KBM-7 (cell line): ENCODE measurements at regions not wholly inside any gene's neighbourhood (a gene's known extent, or its start where the extent isn't known, plus 50 kb on each side); places are given as distances from the start of the nearest gene placed in this dataset.

Experiments
- DNase-seq: peaks from one replicate; pipeline ENCODE4 v3.0.0-alpha.2; 2015
- in situ Hi-C: fragments of 300-500 bp; cut with MboI; formaldehyde crosslinking; loops from 2 replicates; pipeline ENCODE4 v1.14.3; 2020; ENCODE audit warnings: low sequenced_read_pairs, low pct_unique_long_range_greater_than_20kb, mixed read lengths

GRCh38 chr13:79108914-79109643 is 297.0 kb downstream of the RBM26 start:
- in situ Hi-C loops, result no loop called here
- no peak for DNase-seq

- in situ Hi-C loops, result no loop called here
- no peak for DNase-seq
Measured at GRCh38 chr13:79098596-79098995, 307.5 kb downstream of the RBM26 start.

DNA sequence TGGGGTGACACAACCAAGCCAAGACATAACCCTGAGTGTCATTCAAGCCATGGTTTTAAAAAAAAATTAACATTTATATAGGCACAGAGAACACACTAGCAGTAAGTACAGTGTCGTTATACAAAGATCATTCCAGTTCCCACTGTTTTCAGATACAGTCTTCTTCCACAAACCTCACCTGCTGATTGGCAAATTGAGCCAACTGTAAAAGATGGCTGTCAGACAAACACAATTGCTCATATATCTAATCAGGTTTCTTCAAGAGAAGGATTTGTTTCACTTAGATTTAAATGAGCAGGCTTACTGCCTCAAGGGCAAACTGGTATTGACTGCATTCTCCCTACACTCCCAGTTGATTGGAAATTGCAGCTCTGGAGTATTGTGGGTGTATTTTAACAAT is 308.9 kb downstream of the RBM26 start:
- DNase-seq, result no peak
- in situ Hi-C loops, result no loop called here

DNA sequence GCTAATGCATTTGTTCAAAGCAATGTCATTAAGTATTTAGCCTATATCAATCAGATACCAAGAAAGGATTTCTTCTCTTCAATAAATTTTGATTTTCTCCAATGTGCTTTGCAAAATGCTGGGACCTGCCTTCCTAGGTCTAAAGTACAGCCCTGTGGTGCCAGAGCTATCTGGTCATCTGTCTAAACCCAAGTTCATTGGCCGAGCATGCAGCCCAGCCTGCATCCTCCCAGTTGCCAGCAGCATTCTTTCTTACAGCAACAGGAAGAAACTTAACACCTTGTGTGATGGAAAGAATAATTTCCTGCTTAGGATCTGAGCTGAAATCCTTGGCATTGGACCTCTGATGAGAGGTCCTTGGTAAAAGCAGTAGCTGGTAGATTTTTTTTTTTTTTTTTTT is 310.0 kb downstream of the RBM26 start:
- in situ Hi-C loops, result no loop called here
- DNase-seq, result no peak

GRCh38 chr13:79090552-79091124 is 315.4 kb downstream of the RBM26 start:
- DNase-seq, result no peak
- in situ Hi-C loops, result no loop called here

DNA sequence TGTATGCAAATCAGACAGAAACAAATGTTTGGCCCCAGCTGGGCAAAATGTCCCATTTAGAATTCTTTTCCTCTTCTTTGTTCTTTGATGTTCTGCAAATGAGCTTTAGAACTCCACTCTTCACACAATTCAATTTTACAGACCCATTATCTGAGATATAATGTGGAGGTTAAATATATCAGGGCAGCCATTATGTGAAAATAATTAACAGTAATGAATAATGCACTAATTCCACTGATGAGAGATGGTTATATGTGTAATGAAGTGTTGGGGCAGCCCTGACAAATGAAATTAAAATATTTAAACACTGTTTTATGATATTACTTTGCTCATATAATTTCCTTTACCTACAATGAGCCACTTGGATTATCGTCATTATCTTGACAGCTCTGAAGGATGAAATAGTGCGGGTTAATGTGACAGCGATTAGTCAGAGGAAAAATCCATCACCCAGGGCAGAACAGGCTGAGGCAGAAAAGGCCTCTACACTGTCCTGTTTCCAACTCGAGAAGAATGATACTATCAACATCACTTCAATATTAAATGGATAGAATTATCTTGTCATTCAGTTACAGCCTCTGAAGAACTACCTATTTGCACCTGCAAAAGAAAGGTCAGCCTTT is 321.1 kb downstream of the RBM26 start:
- in situ Hi-C loops, result no loop called here

GRCh38 chr13:79081942-79082341 is 324.1 kb downstream of the RBM26 start:
- DNase-seq, result no peak
- in situ Hi-C loops, result no loop called here

More for the DNA sequence above, 321.1 kb downstream of the RBM26 start:
- DNase-seq, result no peak

GRCh38 chr13:79079351-79079839 is 326.7 kb downstream of the RBM26 start:
- in situ Hi-C loops, result no loop called here
- DNase-seq, result no peak

DNA sequence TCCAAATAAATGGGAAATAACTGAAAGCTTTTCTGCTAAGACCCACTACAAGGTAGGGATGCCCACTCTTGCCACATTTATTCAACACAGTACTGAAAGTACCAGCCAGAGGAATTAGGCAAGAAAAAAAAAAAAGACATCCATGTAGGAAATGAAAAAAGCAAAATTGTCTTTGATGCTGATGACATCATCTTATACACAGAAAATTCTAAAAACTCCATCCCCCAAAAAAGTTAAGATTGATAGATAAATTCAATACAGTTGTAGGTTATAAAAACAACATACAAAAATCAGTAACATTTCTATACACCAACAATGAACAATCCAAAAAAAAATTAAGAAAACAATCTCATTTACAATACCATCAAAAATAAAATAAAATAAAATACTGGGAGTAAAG is 330.4 kb downstream of the RBM26 start:
- no peak for DNase-seq
- in situ Hi-C loops, result no loop called here

DNA sequence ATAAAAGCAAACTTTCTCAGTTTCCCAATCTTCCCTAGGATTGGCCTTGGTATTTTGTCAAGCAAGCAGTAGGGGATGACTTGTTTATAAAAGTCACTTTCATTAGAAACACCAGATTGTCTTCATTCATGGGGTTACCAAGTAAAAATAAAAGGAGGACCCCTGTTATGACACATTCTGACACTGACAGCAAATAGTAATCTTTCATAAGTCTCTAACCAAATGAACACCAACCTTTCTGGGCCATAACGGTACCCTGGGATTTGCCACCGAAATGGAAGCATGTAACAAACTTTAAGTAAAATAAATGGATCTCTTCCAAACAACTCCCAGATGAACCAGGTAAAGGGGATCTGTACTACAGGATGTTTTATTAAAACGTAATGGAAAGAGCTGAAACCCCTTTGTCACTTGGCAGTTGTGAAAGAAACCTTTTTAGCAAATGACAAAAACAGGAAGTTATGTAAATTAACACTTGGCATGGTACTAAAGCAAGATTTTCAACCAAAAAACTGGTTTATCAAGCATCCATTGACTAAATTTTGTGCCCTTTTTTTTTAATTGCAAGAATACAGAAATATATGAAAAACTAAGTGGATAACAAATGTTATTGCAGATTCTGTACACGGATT is 335.6 kb downstream of the RBM26 start:
- in situ Hi-C loops, result no loop called here

DNA sequence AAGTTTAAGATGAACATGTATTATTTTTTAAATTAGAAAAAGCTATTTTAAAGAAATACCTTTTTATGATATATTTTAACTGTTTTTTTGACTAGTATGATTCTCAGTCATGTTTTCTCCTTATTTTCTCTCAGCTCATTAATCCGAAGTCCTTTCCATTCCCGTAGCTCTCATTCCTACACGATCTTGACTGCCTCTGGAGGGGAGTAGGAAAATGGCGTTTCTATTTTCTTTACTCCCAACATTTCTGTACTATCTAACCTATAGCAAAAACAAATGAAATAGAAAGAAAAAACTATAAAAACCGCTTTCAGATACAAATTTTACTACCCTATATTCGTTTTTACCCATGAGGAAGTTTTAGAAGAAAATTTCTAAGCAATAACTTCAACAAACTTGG is 343.8 kb downstream of the RBM26 start:
- in situ Hi-C loops, result no loop called here
- no peak for DNase-seq

More for the DNA sequence above, 335.6 kb downstream of the RBM26 start:
- DNase-seq, result no peak

- in situ Hi-C loops, result no loop called here
- DNase-seq, result no peak
Measured at GRCh38 chr13:79060216-79060615, 345.8 kb downstream of the RBM26 start.

DNA sequence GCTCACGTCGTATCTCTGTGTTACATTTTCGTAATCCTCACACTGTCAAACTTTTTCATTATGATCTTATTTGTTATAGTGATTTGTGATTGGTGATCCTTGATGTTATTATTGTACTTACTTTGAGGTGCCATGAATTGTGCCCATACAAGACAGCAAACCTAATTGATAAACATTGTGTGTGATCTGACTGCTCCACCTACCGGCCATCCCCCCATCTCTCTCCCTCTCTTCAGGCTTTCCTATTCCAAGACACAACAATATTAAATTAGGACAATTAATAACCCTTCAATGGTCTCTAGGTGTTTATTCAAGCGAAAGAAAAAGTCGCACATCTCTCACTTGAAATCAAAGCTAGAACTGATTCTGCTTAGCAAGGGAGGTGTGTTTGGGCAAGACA is 349.3 kb downstream of the RBM26 start:
- in situ Hi-C loops, result no loop called here
- no peak for DNase-seq

DNA sequence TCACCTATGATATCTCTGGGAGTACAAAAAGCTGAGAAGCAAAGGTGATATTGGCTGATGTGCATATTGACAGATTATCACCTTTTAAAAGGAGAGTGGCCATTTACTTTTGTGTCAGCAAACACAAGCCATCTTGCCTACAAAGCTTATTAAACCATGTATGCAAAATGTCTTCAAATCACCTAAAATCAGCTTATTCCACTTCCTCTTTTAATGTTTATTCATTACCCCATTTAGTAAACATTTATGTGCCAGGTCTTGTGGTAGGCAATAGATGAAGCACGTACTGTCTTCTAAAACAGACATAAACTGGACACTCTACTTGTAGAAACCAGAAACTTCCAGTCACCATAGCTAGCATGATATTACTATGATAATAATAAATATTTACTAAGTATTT is 354.6 kb downstream of the RBM26 start:
- no peak for DNase-seq
- in situ Hi-C loops, result no loop called here

DNA sequence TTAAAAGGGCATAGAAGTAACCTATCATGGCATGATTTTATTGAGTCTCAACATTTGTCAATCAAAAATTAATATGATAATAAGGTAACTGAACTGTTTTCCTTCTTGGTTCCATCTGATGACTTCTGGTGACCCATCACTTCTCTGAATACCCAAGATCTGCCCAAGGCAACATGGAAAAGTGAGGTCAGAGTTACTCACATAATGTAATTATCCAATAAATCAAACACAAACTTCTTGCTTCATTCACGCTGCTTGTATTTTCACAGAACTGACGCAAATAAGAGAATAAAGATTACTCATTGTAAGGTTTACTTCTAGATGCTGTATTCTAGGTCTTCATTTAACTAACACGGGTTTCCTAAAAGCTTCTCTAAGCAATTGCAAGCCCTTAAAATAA is 361.6 kb downstream of the RBM26 start:
- DNase-seq, result no peak
- in situ Hi-C loops, result no loop called here

DNA sequence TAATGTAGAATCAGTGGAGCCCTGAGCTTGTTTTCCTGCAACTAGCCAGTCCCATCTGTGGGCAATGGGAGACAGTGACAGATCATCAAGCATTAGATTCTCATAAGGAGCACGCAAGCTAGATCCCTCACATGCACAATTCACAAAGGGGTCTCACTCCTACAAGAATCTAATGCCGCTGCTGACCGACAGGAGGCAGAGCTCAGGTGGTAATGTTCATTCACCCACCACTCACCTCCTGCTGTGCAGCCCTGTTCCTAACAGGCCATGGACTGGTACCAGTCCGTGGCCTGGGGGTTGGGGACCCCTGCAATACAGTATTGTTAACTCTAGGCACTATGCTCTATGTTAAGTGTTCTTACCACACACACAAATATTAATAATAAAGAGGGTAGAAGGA is 362.8 kb downstream of the RBM26 start:
- in situ Hi-C loops, result no loop called here
- no peak for DNase-seq

DNA sequence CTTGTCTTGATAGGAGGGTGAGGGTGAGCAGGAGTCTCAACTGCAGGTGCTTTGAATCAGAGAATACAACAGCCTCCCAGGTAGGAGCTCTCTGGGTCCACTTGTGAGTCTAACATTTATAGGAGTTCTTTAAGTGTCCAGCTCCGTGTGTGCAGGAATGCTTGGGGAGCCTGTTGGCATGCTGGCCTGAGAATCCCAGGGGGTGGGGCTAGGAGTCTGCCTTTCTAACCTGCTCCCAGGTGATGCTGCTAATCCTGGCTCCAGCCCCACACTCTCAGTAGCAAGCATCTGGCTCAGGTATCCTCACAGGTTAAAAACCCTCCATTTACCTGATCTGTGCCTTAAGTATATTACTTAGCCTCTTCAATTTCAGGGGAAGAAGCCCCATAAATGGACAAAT is 368.9 kb downstream of the RBM26 start:
- DNase-seq, result no peak
- in situ Hi-C loops, result no loop called here

- in situ Hi-C loops, result no loop called here
Measured at GRCh38 chr13:79034341-79034740, 371.7 kb downstream of the RBM26 start.

GRCh38 chr13:79030513-79030912 is 371.6 kb upstream of the OBI1 start:
- in situ Hi-C loops, result no loop called here
- DNase-seq, result no peak

More at GRCh38 chr13:79034341-79034740, 371.7 kb downstream of the RBM26 start:
- DNase-seq, result no peak

DNA sequence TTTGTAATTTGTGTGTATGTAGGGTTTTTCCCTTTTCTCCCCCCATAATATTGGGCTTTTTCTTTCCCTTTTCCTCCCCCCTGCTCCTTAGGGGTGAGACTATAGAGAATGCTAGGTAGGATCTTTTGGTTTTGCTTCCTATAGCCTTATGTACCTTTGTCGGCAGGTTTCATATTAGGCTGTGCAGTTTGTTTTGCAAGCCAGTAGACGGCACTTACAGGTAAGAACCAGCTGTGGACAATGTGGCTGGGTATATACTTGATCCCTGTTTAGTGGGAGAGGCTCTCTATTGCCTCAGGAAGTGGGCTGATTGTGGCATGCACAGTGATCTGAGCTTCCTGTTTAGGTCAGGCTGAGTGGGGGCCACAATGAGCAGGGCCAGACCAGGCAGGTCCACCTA is 359.2 kb upstream of the OBI1 start:
- in situ Hi-C loops, result no loop called here
- DNase-seq, result no peak
